Sciatic nerve (tissue), 2 donors: ENCODE measurements at regions not wholly inside any gene's neighbourhood (a gene's known extent, or its start where the extent isn't known, plus 50 kb on each side); places are given as distances from the start of the nearest gene placed in this dataset.
A peak's percentile ranks its signal among the peaks of the same experiment; 100 is the strongest.
"Not testable (repeated sequence)": the region's sequence is repeated elsewhere in the genome, so short reads cannot be mapped to it uniquely, and the experiment has no call there.

Source experiments
- ATAC-seq: fragments of 200-7000 bp; cut with Tn5 transposase; one replicate; pipeline ENCODE4 v1.9.1; 2020; ENCODE audit warnings: mild to moderate bottlenecking, moderate library complexity
- DNase-seq: peaks from one replicate; pipeline ENCODE4 v3.0.0-alpha.2; 2020; ENCODE audit warnings: low spot score
- intact Hi-C: fragments of 100-400 bp; cut with DNase I; formaldehyde crosslinking; loops from one replicate; pipeline ENCODE4 v1.14.2; 2022
- donor health status: DM: no; HTN: no; CAD: no.
- donor health status: DM: no; HTN: no; CAD: no.

- peak; percentile 92 for ATAC-seq
- peak; percentile 67 for DNase-seq
These were observed 114.0 kb downstream of the CYP26B1 start for GRCh38 chr2:72033636-72034035.

GRCh38 chr2:72032481-72033041 is 115.1 kb downstream of the CYP26B1 start:
- intact Hi-C loops, result no loop called here
- DNase-seq (peak; percentile 53), ATAC-seq (no peak)

More at GRCh38 chr2:72033636-72034035, 114.0 kb downstream of the CYP26B1 start:
- intact Hi-C loops, result no loop called here

GRCh38 chr2:72031346-72032110 is 116.1 kb downstream of the CYP26B1 start:
- ATAC-seq (no peak), DNase-seq (peak; percentile 18)
- intact Hi-C loops, result no loop called here

GRCh38 chr2:72028996-72029395 is 118.7 kb downstream of the CYP26B1 start:
- peak; percentile 33 for DNase-seq
- no peak for ATAC-seq
- intact Hi-C loops, result no loop called here

GRCh38 chr2:72028351-72028995 is 119.2 kb downstream of the CYP26B1 start:
- DNase-seq (peak; percentile 47), ATAC-seq (no peak)
- intact Hi-C loops, result no loop called here

- no peak for ATAC-seq
- intact Hi-C loops, result no loop called here
- peak; percentile 23 for DNase-seq
These were observed 120.1 kb downstream of the CYP26B1 start for GRCh38 chr2:72027426-72028161.

GRCh38 chr2:72026819-72027425 is 120.7 kb downstream of the CYP26B1 start:
- DNase-seq (peak; percentile 6), ATAC-seq (no peak)
- intact Hi-C loops, result no loop called here

GRCh38 chr2:72024451-72025175 is 123.0 kb downstream of the CYP26B1 start:
- intact Hi-C loops, result no loop called here
- DNase-seq, result peak; percentile 43

GRCh38 chr2:72023678-72024390 is 123.8 kb downstream of the CYP26B1 start:
- DNase-seq, result peak; percentile 19
- intact Hi-C loops, result no loop called here
- ATAC-seq, result no peak

More at GRCh38 chr2:72024451-72025175, 123.0 kb downstream of the CYP26B1 start:
- ATAC-seq, result no peak

- ATAC-seq, intact Hi-C loops: not testable (repeated sequence)
- DNase-seq, result peak; percentile 2
These were observed 126.3 kb downstream of the CYP26B1 start for GRCh38 chr2:72021371-72021770.

- intact Hi-C loops, result no loop called here
- no peak for ATAC-seq
- no peak for DNase-seq
These were observed 132.4 kb downstream of the CYP26B1 start for GRCh38 chr2:72015266-72015665.

GRCh38 chr2:72014831-72015230 is 132.8 kb downstream of the CYP26B1 start:
- no peak for DNase-seq
- no peak for ATAC-seq
- intact Hi-C loops, result no loop called here

GRCh38 chr2:72013726-72014125 is 133.9 kb downstream of the CYP26B1 start:
- ATAC-seq (no peak), DNase-seq (peak; percentile 18)
- intact Hi-C loops, result no loop called here

GRCh38 chr2:72012886-72013574 is 134.6 kb downstream of the CYP26B1 start:
- ATAC-seq (no peak), DNase-seq (peak; percentile 23)
- intact Hi-C loops, result no loop called here

- intact Hi-C loops, result no loop called here
- no peak for ATAC-seq
- DNase-seq, result peak; percentile 7
These were observed 135.9 kb downstream of the CYP26B1 start for GRCh38 chr2:72011791-72012190.

GRCh38 chr2:72011370-72011689 is 136.3 kb downstream of the CYP26B1 start:
- intact Hi-C loops, result no loop called here
- no peak for ATAC-seq
- DNase-seq, result peak; percentile 18

- DNase-seq (peak; percentile 34), ATAC-seq (no peak)
- intact Hi-C loops, result no loop called here
These were observed 136.9 kb downstream of the CYP26B1 start for GRCh38 chr2:72010647-72011369.
